D721Med (cell line): ENCODE measurements at regions not wholly inside any gene's neighbourhood (a gene's known extent, or its start where the extent isn't known, plus 50 kb on each side); places are given as distances from the start of the nearest gene placed in this dataset.

Experiments
- DNase-seq: peaks from one replicate; pipeline ENCODE4 v3.0.0; 2011; ENCODE audit warnings: low spot score; ENCODE audit not compliant: insufficient read length
- FAIRE-seq: peaks from 2 replicates; lab custom pipeline; 2011; peaks lifted over from hg19 to GRCh38; lab: Jason Lieb, UNC
- CTCF ChIP-seq: IDR thresholded peaks from 2 replicates; pipeline ENCODE4 v1.5.1; 2012; ENCODE audit warnings: mild to moderate bottlenecking, control low read depth; ENCODE audit not compliant: insufficient read depth; ENCODE audit errors: missing control alignments

GRCh38 chr6:43858161-43859153, 88.4 kb downstream of the VEGFA start:
- no peak for TF ChIP-seq CTCF
- DNase-seq (peak; percentile 72), FAIRE-seq (no peak)

GRCh38 chr6:43856005-43856765, 86.2 kb downstream of the VEGFA start:
- FAIRE-seq: no peak
- TF ChIP-seq CTCF: no peak
- DNase-seq: no peak

GRCh38 chr6:43855247-43855646, 85.2 kb downstream of the VEGFA start:
- no peak for FAIRE-seq
- no peak for TF ChIP-seq CTCF
- DNase-seq: no peak

- TF ChIP-seq CTCF: no peak
- no peak for FAIRE-seq
- no peak for DNase-seq
These were observed 83.1 kb downstream of the VEGFA start for GRCh38 chr6:43853066-43853650.

GRCh38 chr6:43852350-43852864, 82.4 kb downstream of the VEGFA start:
- DNase-seq (no peak), FAIRE-seq (no peak)
- no peak for TF ChIP-seq CTCF

GRCh38 chr6:43851204-43851865, 81.3 kb downstream of the VEGFA start:
- no peak for FAIRE-seq
- no peak for DNase-seq
- no peak for TF ChIP-seq CTCF
